Stimulated activated naive CD8-positive, alpha-beta T cell treated with anti-CD3 and anti-CD28 coated beads, Interleukin-15, Interleukin-2, amounts not matched to agents 100 U/mL and 50 U/mL, for 24 hours (primary cell): ENCODE measurements at regions not wholly inside any gene's neighbourhood (a gene's known extent, or its start where the extent isn't known, plus 50 kb on each side); places are given as distances from the start of the nearest gene placed in this dataset.
"Not testable (repeated sequence)": the region's sequence is repeated elsewhere in the genome, so short reads cannot be mapped to it uniquely, and the experiment has no call there.

Experiments
- ATAC-seq: fragments of 150-1000 bp; cut with Tn5 transposase; one replicate; pipeline ENCODE4 v1.10.0; 2021
- DNase-seq: peaks from one replicate; pipeline ENCODE4 v3.0.0; 2021

GRCh38 chr5:21049901-21050300 is 1061.9 kb upstream of the CDH18 start:
- ATAC-seq, result no peak
- DNase-seq, result no peak

- no peak for ATAC-seq
- DNase-seq, result no peak
Measured at GRCh38 chr5:21030981-21031380, 1043.0 kb upstream of the CDH18 start.

- ATAC-seq, result no peak
- DNase-seq, result no peak
Measured at GRCh38 chr5:21024966-21025365, 1037.0 kb upstream of the CDH18 start.

- ATAC-seq, result no peak
- no peak for DNase-seq
Measured at GRCh38 chr5:21013237-21013636, 1025.2 kb upstream of the CDH18 start.

GRCh38 chr5:21007781-21008180 is 1019.8 kb upstream of the CDH18 start:
- DNase-seq (no peak), ATAC-seq (no peak)

GRCh38 chr5:20988933-20989332 is 1000.9 kb upstream of the CDH18 start:
- DNase-seq, ATAC-seq: not testable (repeated sequence)

GRCh38 chr5:20985754-20986153 is 997.8 kb upstream of the CDH18 start:
- no peak for DNase-seq
- ATAC-seq, result no peak

- ATAC-seq (no peak), DNase-seq (no peak)
Measured at GRCh38 chr5:20974426-20974825, 986.4 kb upstream of the CDH18 start.

- DNase-seq (no peak), ATAC-seq (no peak)
Measured at GRCh38 chr5:20972419-20972925, 984.5 kb upstream of the CDH18 start.

GRCh38 chr5:20959347-20959746 is 971.3 kb upstream of the CDH18 start:
- no peak for DNase-seq
- no peak for ATAC-seq

GRCh38 chr5:20958641-20959040 is 970.6 kb upstream of the CDH18 start:
- no peak for DNase-seq
- no peak for ATAC-seq

GRCh38 chr5:20956134-20956533 is 968.1 kb upstream of the CDH18 start:
- DNase-seq (no peak), ATAC-seq (no peak)

GRCh38 chr5:20949636-20950035 is 961.6 kb upstream of the CDH18 start:
- no peak for ATAC-seq

GRCh38 chr5:20943183-20943971 is 955.4 kb upstream of the CDH18 start:
- not testable (repeated sequence) for DNase-seq, ATAC-seq

More at GRCh38 chr5:20949636-20950035, 961.6 kb upstream of the CDH18 start:
- DNase-seq, result no peak

- not testable (repeated sequence) for ATAC-seq, DNase-seq
Measured at GRCh38 chr5:20942603-20943002, 954.6 kb upstream of the CDH18 start.

- not testable (repeated sequence) for DNase-seq, ATAC-seq
Measured at GRCh38 chr5:20940786-20941185, 952.8 kb upstream of the CDH18 start.

GRCh38 chr5:20890936-20891335 is 902.9 kb upstream of the CDH18 start:
- not testable (repeated sequence) for DNase-seq, ATAC-seq

GRCh38 chr5:20875726-20876125 is 887.7 kb upstream of the CDH18 start:
- not testable (repeated sequence) for ATAC-seq, DNase-seq

- not testable (repeated sequence) for DNase-seq, ATAC-seq
Measured at GRCh38 chr5:20865892-20866291, 877.9 kb upstream of the CDH18 start.

GRCh38 chr5:20833081-20833627 is 845.2 kb upstream of the CDH18 start:
- no peak for ATAC-seq
- no peak for DNase-seq

- ATAC-seq, result no peak
Measured at GRCh38 chr5:20832204-20833080, 844.4 kb upstream of the CDH18 start.

GRCh38 chr5:20825951-20826350 is 838.0 kb upstream of the CDH18 start:
- not testable (repeated sequence) for ATAC-seq, DNase-seq

More at GRCh38 chr5:20832204-20833080, 844.4 kb upstream of the CDH18 start:
- no peak for DNase-seq
